ENCODE measurements at regions not wholly inside any gene's neighbourhood (a gene's known extent, or its start where the extent isn't known, plus 50 kb on each side); places are given as distances from the start of the nearest gene placed in this dataset.

GRCh38 chr6:145257704-145258103 lies 477.6 kb downstream of the EPM2A start:
- DNase-seq (ENCODE audit: low spot score) (no peak), FAIRE-seq (no peak)

GRCh38 chr6:145258122-145258521 lies 477.2 kb downstream of the EPM2A start:
- FAIRE-seq, result no peak
- DNase-seq (ENCODE audit: low spot score), result no peak

- FAIRE-seq (no peak), DNase-seq (ENCODE audit: low spot score) (no peak)
These were observed 474.7 kb downstream of the EPM2A start for GRCh38 chr6:145260484-145261175.

GRCh38 chr6:145261758-145262157 lies 473.6 kb downstream of the EPM2A start:
- FAIRE-seq (no peak), DNase-seq (ENCODE audit: low spot score) (no peak)

DNA sequence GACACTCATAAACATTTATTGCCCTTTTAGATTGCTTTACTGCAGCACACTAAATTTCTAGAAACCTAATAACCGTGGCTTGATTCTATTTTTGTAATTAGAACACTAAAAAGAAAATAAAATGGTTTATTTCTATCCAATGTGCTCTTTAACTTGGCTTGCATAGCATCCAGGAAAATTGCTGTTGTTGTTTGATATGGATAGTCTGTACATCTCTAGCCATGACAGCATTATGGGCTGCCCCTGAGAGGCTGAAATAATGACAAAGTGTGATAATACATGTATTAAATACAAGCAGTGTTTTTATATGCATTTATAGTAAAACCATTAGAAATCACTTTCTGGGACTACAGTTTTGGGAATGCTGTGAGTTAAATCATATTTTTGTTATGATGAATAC lies 472.5 kb downstream of the EPM2A start:
- DNase-seq (ENCODE audit: low spot score) (no peak), FAIRE-seq (no peak)

- FAIRE-seq, result no peak
- no peak for DNase-seq (ENCODE audit: low spot score)
These were observed 471.5 kb downstream of the EPM2A start for GRCh38 chr6:145263778-145264211.

- FAIRE-seq, result no peak
- DNase-seq (ENCODE audit: low spot score), result no peak
These were observed 468.8 kb downstream of the EPM2A start for GRCh38 chr6:145266432-145267075.

- DNase-seq (ENCODE audit: low spot score), result no peak
These were observed 468.0 kb downstream of the EPM2A start for GRCh38 chr6:145267076-145267867.

DNA sequence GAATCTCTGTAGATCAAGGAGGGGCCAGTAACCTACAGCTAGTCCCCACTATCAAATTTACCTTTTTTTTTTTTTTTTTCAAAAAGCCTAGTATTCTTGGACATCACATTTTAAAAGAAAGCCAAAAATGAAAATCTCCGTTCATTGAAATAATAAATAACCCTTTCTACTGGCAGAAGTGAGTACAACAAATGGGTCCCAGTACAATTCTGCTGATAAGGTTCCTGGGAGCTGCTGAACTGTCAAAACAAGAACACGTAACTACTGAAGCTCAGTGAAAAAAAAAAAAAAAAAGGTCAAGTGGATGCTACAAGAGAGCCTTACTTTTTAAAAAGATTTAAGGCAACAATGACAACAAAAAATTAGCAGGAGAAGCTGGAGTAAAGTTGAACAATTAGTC lies 464.9 kb downstream of the EPM2A start:
- FAIRE-seq (no peak), DNase-seq (ENCODE audit: low spot score) (no peak)

More at GRCh38 chr6:145267076-145267867, 468.0 kb downstream of the EPM2A start:
- no peak for FAIRE-seq

- DNase-seq (ENCODE audit: low spot score) (no peak), FAIRE-seq (no peak)
These were observed 464.3 kb downstream of the EPM2A start for GRCh38 chr6:145271040-145271439.

- DNase-seq (ENCODE audit: low spot score) (no peak), FAIRE-seq (no peak)
These were observed 463.7 kb downstream of the EPM2A start for GRCh38 chr6:145271577-145271976.

DNA sequence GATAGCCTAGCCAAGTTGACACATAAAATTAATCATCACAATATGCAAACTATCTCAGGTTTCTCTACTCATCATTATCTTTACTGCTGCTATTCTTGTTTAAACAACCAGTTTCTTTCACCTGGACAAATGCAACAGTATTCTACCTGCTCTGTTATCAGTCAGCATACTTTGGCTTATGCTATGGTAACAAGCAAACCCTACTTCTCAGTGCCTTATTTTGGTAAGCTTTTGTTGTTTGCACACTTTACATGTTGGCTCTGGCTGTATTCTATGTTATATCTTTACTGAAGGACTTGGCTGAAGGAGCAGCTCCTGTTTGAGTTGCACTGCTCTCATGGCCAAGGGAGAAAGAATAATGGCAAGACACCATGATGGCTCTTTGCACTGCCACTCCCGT lies 463.1 kb downstream of the EPM2A start:
- FAIRE-seq, result no peak
- DNase-seq (ENCODE audit: low spot score), result no peak

DNA sequence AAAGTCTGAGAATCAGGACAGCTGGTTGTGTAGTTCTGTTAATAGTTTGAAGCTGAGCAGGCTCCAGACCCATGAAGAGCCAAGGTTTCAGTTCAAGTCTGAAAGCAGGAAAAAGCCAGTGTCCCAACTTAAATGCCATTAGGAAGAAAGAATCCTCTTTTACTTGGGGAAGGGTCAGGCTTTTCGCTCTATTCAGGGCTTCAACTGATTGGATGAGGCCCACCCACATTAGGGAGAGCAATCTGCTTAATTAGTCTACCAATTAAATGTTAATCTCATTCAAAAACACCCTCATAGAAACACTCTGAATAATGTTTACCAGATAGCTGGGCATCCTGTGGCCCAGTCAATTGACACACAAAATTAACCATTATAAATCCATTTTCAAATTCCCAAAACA lies 462.2 kb downstream of the EPM2A start:
- FAIRE-seq (no peak), DNase-seq (ENCODE audit: low spot score) (no peak)

DNA sequence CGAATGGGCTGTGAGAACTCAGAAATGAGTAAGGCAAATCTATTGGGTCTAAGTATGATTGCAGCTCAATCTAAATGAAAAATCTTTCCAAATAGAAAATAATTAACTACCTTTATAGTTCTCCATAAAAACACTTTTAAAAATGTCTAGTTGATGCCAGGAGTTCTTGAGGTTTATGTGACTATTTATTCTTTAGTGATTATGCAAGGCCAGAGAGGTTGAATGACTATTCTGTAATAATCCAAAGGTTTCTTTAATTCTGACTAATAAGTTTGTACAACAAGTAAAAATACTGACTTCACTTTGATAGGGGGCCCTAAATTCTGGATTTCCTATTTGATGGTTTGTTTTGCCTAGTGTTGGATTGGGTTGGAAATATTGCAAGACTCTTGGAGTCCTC lies 461.2 kb downstream of the EPM2A start:
- FAIRE-seq, result no peak
- DNase-seq (ENCODE audit: low spot score), result no peak

DNA sequence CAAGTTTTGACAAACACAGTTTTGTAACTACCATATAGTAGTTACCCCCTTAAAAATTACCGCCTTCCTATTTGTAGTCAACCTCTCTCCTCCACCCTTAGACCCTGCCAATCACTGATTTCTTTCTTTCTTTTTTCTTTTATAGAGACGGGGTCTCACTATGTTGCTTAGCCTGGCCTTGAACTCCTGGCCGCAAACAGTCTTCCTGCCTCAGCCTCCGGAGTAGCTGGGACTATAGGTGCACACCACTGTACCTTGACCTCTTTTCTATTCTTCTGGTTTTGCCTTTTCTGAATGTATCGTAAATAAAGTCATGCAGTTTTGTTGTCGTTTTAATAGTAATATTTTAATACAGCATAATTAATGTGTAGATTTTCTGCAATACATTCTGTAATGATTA lies 460.3 kb downstream of the EPM2A start:
- DNase-seq (ENCODE audit: low spot score) (no peak), FAIRE-seq (no peak)

GRCh38 chr6:145275787-145276186 lies 459.5 kb downstream of the EPM2A start:
- DNase-seq (ENCODE audit: low spot score) (no peak), FAIRE-seq (no peak)

DNA sequence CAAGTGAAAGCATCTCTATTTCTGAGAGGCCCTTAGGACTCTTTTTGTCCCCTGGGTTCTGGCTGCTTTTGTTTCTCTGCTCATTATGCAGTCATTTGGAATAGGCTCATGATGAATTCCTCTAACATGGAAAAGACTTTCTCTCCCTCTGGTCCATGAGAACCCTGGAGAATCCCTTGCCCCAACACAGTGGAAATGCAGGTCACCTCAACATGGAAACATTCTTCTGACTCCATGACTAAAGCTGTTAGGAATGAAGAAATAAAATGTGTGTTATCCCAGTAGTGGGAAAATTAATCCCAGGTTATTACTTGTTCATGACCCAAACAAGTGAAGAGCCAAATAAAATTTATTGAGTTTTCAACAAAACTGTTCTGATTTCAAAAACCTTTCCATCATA lies 458.6 kb downstream of the EPM2A start:
- FAIRE-seq (no peak), DNase-seq (ENCODE audit: low spot score) (no peak)

DNA sequence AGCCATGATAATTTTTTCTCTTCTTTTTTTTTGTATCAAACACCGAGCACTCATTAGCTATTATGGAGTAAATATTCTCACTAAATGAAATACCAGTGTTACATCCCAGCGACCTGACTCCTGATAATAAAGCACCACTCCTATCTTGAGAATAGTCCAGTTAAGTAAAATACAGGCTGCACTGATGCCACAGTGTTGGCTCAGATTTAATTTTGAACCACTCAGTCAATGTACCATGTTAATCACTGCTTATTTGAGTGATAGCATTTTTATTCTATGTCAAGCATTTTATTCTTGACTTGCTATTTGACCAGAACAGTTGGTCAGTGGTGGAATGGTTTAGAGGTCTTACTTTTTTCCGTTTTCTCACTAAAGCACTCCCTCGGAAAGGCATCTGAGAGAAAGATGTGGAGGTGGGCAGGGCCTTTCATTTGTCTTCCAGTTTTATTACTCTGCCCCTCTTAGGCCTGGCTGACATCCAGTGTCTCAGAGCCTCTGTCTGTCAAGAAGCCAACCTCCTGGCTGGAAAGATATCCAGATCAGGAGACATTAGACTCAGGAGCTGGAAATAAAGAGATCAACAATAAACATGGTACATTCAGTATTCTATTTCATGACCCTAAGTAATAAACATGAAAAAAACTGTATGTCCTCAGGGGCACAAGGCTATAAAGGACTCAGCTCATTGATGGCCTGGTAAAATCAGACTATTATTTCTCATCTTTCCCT lies 457.8 kb downstream of the EPM2A start:
- DNase-seq (ENCODE audit: low spot score), result no peak
- no peak for FAIRE-seq

DNA sequence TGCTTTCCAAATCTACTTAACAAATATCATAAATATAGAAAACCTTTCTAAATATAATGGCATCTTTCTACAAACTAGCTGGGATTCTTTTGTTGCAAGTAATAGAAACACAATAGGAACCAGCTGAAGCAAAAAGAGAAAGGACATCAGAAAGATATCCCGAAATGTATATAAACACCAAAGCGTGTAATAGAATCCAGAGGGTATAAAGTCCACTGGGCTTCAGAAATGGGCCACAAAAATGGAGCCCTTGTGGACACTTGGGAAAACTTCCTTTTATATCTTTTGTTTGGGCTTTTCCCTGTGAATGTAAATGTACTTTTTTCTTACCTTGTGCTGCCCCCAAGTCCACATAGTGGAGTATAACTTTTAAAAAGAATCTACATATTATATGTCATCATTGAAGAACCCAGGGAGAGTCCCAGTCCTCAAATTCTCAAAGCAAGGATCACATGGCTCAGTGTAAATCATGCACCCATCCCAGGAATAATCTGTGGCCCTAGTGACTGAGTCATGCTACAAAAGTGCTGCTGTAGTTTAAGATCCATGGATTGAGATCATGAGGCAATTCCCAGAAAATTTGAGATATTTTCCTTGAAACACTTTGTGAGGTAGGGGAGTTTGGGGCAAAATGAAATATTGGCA lies 457.0 kb downstream of the EPM2A start:
- DNase-seq (ENCODE audit: low spot score) (peak; percentile 31), FAIRE-seq (no peak)

DNA sequence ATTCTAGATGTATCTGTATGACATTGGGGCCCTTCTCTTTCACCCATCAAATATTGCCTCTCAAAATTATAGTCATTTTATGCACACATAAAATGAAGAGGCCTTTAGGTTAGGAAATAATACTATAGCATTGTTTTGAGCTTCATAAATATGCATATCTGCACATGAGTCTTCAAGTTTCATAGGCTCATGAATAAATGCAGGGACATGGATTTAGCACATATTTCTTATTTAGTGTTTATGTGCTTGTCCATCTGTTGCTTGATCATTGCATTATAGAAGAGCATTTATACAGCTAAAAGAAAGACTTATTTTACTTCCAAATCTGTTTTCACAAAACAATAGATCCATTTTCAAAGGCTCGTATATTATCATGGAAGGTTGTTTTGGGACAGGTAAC lies 455.8 kb downstream of the EPM2A start:
- DNase-seq (ENCODE audit: low spot score) (no peak), FAIRE-seq (no peak)

DNA sequence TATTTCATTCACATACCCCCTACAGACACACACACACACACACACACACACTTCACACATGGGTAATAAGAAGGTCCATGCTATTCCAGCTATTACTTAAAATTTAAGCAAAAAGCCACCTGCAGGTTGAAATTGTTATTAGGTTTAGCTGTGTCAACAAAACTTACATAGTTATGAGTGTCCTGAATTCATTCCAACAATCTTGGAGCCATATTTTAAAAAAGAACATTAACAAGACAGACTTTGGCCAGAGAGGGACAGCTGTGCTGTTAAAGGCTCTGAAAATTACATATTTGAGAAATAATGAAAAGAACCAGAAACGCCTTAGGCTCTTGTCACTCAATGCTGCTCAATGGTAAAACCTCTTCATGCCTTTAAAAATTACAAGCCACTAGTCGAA lies 455.3 kb downstream of the EPM2A start:
- FAIRE-seq, result no peak
- no peak for DNase-seq (ENCODE audit: low spot score)
